ENCODE measurements at regions not wholly inside any gene's neighbourhood (a gene's known extent, or its start where the extent isn't known, plus 50 kb on each side); places are given as distances from the start of the nearest gene placed in this dataset.

DNA sequence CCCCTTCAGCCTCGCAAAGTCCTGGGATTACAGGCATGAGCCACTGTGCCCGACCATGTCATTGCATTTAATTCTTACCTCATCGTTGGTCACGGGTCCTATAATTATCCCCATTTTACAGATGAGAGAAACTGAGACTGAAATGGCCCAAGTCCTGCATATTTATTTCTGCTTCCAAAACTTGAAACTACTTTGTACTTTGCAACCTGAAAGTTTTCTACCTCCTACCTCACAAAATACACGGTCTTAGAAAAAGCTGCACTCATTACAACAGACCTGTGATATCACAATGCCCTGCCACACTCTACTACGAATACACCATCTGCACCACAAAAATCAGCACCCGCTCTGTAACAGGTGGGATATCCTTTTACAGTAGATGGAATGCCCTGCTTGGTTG lies 189.1 kb downstream of the ADAMTS15 start:
- H3K27me3 Mint-ChIP-seq (ENCODE audit: unreplicated experiment), result no peaks in the 10 kb centered on the region
- H3K9me3 Mint-ChIP-seq (ENCODE audit: low read depth, unreplicated experiment), result no peaks in the 10 kb centered on the region
- H3K36me3 Mint-ChIP-seq (ENCODE audit: insufficient read depth, unreplicated experiment), result no peaks in the 10 kb centered on the region
- H3K27ac Mint-ChIP-seq (ENCODE audit: unreplicated experiment), result no peak overlapping the region
- BruUV-seq (replicated peaks), result no TSS peak
- no peak for DNase-seq
- intact Hi-C loops (cut with micrococcal nuclease; ENCODE audit: unreplicated experiment), result loop anchor here (5.0 to 10.0 kb wide), 2 partner anchors 55 to 177 kb away; no protein-coding TSS in a partner anchor
- CTCF ChIA-PET, result no interaction called here
- no peak overlapping the region for H3K4me3 Mint-ChIP-seq (ENCODE audit: low read depth, unreplicated experiment)
- TF ChIP-seq, protein P1, sequence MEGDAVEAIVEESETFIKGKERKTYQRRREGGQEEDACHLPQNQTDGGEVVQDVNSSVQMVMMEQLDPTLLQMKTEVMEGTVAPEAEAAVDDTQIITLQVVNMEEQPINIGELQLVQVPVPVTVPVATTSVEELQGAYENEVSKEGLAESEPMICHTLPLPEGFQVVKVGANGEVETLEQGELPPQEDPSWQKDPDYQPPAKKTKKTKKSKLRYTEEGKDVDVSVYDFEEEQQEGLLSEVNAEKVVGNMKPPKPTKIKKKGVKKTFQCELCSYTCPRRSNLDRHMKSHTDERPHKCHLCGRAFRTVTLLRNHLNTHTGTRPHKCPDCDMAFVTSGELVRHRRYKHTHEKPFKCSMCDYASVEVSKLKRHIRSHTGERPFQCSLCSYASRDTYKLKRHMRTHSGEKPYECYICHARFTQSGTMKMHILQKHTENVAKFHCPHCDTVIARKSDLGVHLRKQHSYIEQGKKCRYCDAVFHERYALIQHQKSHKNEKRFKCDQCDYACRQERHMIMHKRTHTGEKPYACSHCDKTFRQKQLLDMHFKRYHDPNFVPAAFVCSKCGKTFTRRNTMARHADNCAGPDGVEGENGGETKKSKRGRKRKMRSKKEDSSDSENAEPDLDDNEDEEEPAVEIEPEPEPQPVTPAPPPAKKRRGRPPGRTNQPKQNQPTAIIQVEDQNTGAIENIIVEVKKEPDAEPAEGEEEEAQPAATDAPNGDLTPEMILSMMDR (IDR thresholded peaks at IDR 0.05; ENCODE audit: unreplicated experiment), result no peak
- peaks cover 19% of the 10 kb centered on the region for H3K4me1 Mint-ChIP-seq (ENCODE audit: low read depth, unreplicated experiment)

DNA sequence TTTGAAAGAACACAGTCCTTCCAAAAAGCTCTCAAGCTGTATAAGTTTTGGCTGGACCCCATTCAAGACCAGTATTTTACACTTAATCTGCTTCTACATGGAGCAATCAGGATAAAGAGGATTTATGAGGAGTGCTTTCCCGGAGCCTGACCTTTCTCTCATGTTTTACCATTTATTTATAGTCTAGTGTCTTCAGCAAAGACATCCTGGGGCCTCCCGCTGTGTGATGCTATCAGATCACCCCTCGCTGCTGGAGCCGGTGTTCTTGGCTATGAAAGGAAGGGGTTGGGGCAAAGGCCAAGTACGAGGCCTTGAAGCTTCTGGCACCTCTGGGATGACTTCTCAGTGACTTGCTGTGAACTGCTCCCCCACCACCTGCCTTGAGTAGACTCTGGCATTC lies 189.6 kb downstream of the ADAMTS15 start:
- H3K27ac Mint-ChIP-seq (ENCODE audit: unreplicated experiment), result no peak overlapping the region
- H3K36me3 Mint-ChIP-seq (ENCODE audit: insufficient read depth, unreplicated experiment), result no peaks in the 10 kb centered on the region
- TF ChIP-seq, protein P1 (IDR thresholded peaks at IDR 0.05; ENCODE audit: unreplicated experiment), result no peak
- H3K27me3 Mint-ChIP-seq (ENCODE audit: unreplicated experiment), result no peaks in the 10 kb centered on the region
- no peak overlapping the region for H3K4me3 Mint-ChIP-seq (ENCODE audit: low read depth, unreplicated experiment)
- intact Hi-C loops (cut with micrococcal nuclease; ENCODE audit: unreplicated experiment), result loop anchor here (5.0 to 10.0 kb wide), 2 partner anchors 56 to 177 kb away; no protein-coding TSS in a partner anchor
- H3K4me1 Mint-ChIP-seq (ENCODE audit: low read depth, unreplicated experiment), result peaks cover 19% of the 10 kb centered on the region
- H3K9me3 Mint-ChIP-seq (ENCODE audit: low read depth, unreplicated experiment), result no peaks in the 10 kb centered on the region
- DNase-seq, result no peak
- no TSS peak for BruUV-seq (replicated peaks)
- CTCF ChIA-PET, result no interaction called here

DNA sequence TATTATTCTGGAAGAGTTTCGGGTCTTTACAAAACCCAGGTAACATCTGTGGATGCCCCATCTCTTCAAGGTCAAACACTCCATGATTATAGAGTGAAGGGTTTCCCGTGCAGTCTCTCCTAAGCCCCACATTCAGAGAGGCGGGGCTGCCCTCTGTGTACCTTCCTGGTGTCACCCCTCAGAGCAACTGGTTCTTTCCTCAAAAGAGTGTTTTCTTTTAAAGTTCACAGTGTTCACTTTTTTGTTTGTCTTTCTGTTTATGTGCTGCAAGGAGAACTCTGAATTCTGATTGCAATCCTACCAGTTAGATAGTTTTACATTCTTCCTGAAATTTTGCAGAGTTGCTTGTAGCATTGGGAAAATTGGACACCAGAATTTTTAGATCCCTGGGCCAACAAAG lies 190.2 kb downstream of the ADAMTS15 start:
- Mint-ChIP-seq H3K4me3 (ENCODE audit: low read depth, unreplicated experiment) (no peak overlapping the region), H3K27me3 (ENCODE audit: unreplicated experiment) (no peaks in the 10 kb centered on the region), H3K36me3 (ENCODE audit: insufficient read depth, unreplicated experiment) (no peaks in the 10 kb centered on the region), H3K4me1 (ENCODE audit: low read depth, unreplicated experiment) (peaks cover 19% of the 10 kb centered on the region), H3K27ac (ENCODE audit: unreplicated experiment) (no peak overlapping the region), H3K9me3 (ENCODE audit: low read depth, unreplicated experiment) (no peaks in the 10 kb centered on the region)
- DNase-seq, result no peak
- intact Hi-C loops (cut with micrococcal nuclease; ENCODE audit: unreplicated experiment), result loop anchor here (5.0 to 10.0 kb wide), 2 partner anchors 56 to 176 kb away; no protein-coding TSS in a partner anchor
- TF ChIP-seq, protein P1 (IDR thresholded peaks at IDR 0.05; ENCODE audit: unreplicated experiment), result no peak
- CTCF ChIA-PET, result no interaction called here
- no TSS peak for BruUV-seq (replicated peaks)

DNA sequence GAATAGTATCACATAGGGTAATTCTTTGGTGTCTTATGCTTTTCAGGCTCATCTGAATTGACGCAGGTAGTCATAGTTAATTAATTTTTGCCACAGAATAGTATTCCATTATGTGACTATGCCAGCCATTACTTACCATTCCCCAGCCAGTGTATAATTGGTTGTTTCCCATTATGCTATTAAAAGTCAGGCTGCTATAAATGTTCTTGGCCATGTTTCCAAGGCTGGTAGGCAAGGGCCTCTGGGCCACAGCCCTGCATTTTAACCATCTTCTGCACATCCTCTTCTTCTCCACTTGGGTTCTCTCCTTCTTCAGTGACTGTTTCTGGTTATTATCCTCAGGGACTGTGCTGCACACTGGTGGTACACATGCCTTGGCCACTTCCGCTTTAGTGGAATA lies 190.9 kb downstream of the ADAMTS15 start:
- H3K9me3 Mint-ChIP-seq (ENCODE audit: low read depth, unreplicated experiment), result no peaks in the 10 kb centered on the region
- no peaks in the 10 kb centered on the region for H3K27me3 Mint-ChIP-seq (ENCODE audit: unreplicated experiment)
- TF ChIP-seq, protein P1 (IDR thresholded peaks at IDR 0.05; ENCODE audit: unreplicated experiment), result no peak
- no TSS peak for BruUV-seq (replicated peaks)
- H3K36me3 Mint-ChIP-seq (ENCODE audit: insufficient read depth, unreplicated experiment), result no peaks in the 10 kb centered on the region
- DNase-seq, result no peak
- no peak overlapping the region for H3K27ac Mint-ChIP-seq (ENCODE audit: unreplicated experiment)
- H3K4me1 Mint-ChIP-seq (ENCODE audit: low read depth, unreplicated experiment), result peaks cover 19% of the 10 kb centered on the region
- CTCF ChIA-PET, result no interaction called here
- H3K4me3 Mint-ChIP-seq (ENCODE audit: low read depth, unreplicated experiment), result no peak overlapping the region
- intact Hi-C loops (cut with micrococcal nuclease; ENCODE audit: unreplicated experiment), result loop anchor here (5.0 to 10.0 kb wide), 2 partner anchors 57 to 175 kb away; no protein-coding TSS in a partner anchor

Data from Calu3 (cell line).